Stimulated activated effector memory CD8-positive, alpha-beta T cell treated with anti-CD3 and anti-CD28 coated beads, Interleukin-12 subunit alpha, Interleukin-12 subunit beta, amount 100 ng/mL, for 72 hours (primary cell): ENCODE measurements at regions not wholly inside any gene's neighbourhood (a gene's known extent, or its start where the extent isn't known, plus 50 kb on each side); places are given as distances from the start of the nearest gene placed in this dataset.

Experiments used
- ATAC-seq: fragments of 150-1000 bp; cut with Tn5 transposase; 2 replicates; pipeline ENCODE4 v1.10.0; 2021
- DNase-seq, 2 donors: peaks; one replicate each; pipeline ENCODE4 v3.0.0; 2021 to 2022; ENCODE audit warnings: low spot score in 2 of 2
- H3K27ac Mint-ChIP-seq: one replicate; pipeline ENCODE4 v1.8.0; 2022; ENCODE audit warnings: mild to moderate bottlenecking, mixed read lengths
- H3K36me3 Mint-ChIP-seq: one replicate; pipeline ENCODE4 v1.8.0; 2022; ENCODE audit warnings: mild to moderate bottlenecking, mixed read lengths
- H3K4me1 Mint-ChIP-seq: one replicate; pipeline ENCODE4 v1.8.0; 2022; ENCODE audit warnings: mixed read lengths
- H3K4me3 Mint-ChIP-seq: one replicate; pipeline ENCODE4 v1.8.0; 2022; ENCODE audit warnings: mild to moderate bottlenecking, mixed read lengths
- H3K9me3 Mint-ChIP-seq: one replicate; pipeline ENCODE4 v1.8.0; 2022; ENCODE audit warnings: mixed read lengths

GRCh38 chr16:80074329-80074728, 466.5 kb upstream of the DYNLRB2 start:
- DNase-seq, result no peak
- ATAC-seq, result no peak
- Mint-ChIP-seq H3K27ac (no peak overlapping the region), H3K36me3 (no peaks in the 10 kb centered on the region), H3K4me1 (no peaks in the 10 kb centered on the region), H3K9me3 (no peaks in the 10 kb centered on the region), H3K4me3 (no peak overlapping the region)

DNA sequence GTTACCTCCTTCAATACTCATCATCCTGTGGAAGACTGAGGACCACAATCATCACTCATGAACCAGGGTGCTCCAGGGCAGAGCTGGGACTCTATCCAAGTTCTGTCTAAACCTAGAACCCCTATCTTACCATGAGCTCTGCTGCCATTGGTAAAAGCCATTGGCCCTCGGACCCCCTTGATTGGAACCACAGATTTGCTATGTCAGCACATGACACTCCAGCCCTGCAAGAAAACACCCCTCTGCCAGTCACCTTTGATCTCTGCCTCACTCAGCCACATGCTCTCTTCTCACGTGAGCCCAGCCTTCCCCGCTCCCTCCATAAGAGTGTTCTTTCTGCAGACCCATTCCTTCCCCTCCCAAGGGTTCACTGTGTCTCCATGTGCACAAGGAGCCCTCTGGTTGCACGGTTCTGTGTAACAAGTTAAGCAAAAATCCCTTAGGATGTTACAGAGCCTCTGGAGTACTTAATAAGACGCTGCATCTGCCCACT, 468.8 kb upstream of the DYNLRB2 start:
- Mint-ChIP-seq H3K4me3 (no peak overlapping the region), H3K36me3 (no peaks in the 10 kb centered on the region), H3K9me3 (no peaks in the 10 kb centered on the region), H3K27ac (no peak overlapping the region), H3K4me1 (no peaks in the 10 kb centered on the region)
- DNase-seq (no peak), ATAC-seq (no peak)

DNA sequence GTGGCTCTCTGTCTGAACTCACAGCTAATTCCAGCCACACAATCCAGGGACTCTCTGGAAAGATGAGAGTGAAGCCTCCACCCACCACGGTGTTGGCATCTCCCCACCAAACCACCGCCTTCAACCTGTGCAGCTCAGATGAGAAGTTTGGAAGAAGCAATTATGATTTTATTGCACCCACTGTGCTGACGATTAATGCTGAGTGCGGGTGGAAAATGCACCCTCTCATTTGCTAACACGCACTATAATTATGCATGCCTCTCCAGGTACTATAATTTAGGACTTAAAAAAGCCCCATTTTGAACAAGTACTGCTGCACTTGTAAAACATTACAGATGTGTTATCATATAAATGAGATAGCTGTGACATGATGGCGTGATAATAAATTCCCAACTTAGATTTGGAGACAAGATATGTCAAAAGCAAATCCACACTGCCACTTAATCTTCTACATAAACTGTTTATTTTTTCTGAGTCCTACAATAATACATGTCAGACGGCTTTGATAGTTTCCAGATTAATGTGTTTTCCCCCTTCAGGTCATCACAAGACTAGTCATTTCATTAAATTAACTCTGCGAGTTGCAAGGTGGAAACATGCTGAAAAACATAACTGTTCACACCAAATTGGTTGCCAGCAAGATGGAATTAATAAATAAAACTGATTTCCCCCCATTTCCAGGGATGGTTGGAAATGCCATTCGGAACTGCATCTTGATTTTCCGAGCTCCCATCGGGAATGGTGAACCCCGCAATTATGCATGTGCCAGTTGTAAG, 466.5 kb upstream of the MAF start:
- no peak for DNase-seq
- Mint-ChIP-seq H3K4me1 (no peaks in the 10 kb centered on the region), H3K4me3 (no peak overlapping the region), H3K36me3 (no peaks in the 10 kb centered on the region), H3K27ac (no peak overlapping the region), H3K9me3 (no peaks in the 10 kb centered on the region)
- no peak for ATAC-seq

- no peaks in the 10 kb centered on the region for H3K36me3 Mint-ChIP-seq
- H3K4me3 Mint-ChIP-seq, result no peak overlapping the region
- ATAC-seq (no peak), DNase-seq (no peak)
- no peak overlapping the region for H3K27ac Mint-ChIP-seq
- H3K4me1 Mint-ChIP-seq, result no peaks in the 10 kb centered on the region
- H3K9me3 Mint-ChIP-seq, result no peaks in the 10 kb centered on the region
Measured at GRCh38 chr16:80065541-80065940, 465.0 kb upstream of the MAF start.

DNA sequence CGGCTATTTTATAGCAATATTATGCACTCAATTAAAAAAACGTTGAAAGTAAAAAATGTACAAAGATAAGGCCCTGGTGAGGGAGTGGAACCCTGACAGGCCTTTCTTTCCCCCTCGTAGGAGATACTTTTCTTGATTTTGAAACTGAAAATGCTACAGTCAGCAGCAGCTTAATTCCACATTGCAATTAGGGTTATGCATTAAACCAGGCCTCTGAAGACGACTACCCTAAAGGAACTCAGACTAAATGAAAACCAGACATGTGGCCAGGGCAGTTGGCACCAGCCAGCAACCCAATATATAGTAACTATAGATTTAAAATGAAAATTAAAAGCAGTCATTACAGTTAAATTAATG, 463.2 kb upstream of the MAF start:
- Mint-ChIP-seq H3K4me3 (no peak overlapping the region), H3K36me3 (no peaks in the 10 kb centered on the region), H3K9me3 (no peaks in the 10 kb centered on the region), H3K27ac (no peak overlapping the region), H3K4me1 (no peaks in the 10 kb centered on the region)
- DNase-seq (no peak), ATAC-seq (no peak)

GRCh38 chr16:80063031-80063712, 462.6 kb upstream of the MAF start:
- DNase-seq (no peak), ATAC-seq (no peak)
- no peaks in the 10 kb centered on the region for H3K9me3 Mint-ChIP-seq
- no peaks in the 10 kb centered on the region for H3K4me1 Mint-ChIP-seq
- H3K36me3 Mint-ChIP-seq, result no peaks in the 10 kb centered on the region
- H3K27ac Mint-ChIP-seq, result no peak overlapping the region
- H3K4me3 Mint-ChIP-seq, result no peak overlapping the region

GRCh38 chr16:80062361-80063030, 462.0 kb upstream of the MAF start:
- ATAC-seq (no peak), DNase-seq (no peak)
- no peak overlapping the region for H3K27ac Mint-ChIP-seq
- H3K4me3 Mint-ChIP-seq, result no peak overlapping the region
- H3K4me1 Mint-ChIP-seq, result no peaks in the 10 kb centered on the region
- H3K36me3 Mint-ChIP-seq, result no peaks in the 10 kb centered on the region
- H3K9me3 Mint-ChIP-seq, result no peaks in the 10 kb centered on the region

DNA sequence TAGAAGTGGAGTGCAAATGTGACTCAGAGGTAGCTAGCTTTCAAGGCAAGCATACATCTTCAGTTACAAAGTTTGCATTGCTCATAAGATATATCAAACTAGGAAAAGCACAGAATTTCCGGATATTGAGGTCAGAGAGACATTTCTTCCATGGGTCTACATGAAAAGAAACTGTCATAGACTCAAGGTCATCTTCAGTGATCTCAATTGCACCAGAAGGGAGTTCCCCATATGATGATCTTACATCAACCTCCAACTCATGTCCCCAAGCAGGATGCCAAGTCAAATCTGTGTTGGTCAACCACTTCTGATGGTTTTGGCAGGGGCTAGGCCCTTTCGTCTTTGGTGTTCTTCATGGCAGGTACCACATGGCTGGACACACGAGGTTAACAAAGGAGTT, 459.9 kb upstream of the MAF start:
- peak; percentile 71 for ATAC-seq
- no peak overlapping the region for H3K27ac Mint-ChIP-seq
- H3K4me1 Mint-ChIP-seq, result no peaks in the 10 kb centered on the region
- no peak for DNase-seq
- no peaks in the 10 kb centered on the region for H3K9me3 Mint-ChIP-seq
- H3K36me3 Mint-ChIP-seq, result no peaks in the 10 kb centered on the region
- no peak overlapping the region for H3K4me3 Mint-ChIP-seq

- Mint-ChIP-seq H3K36me3 (no peaks in the 10 kb centered on the region), H3K9me3 (no peaks in the 10 kb centered on the region), H3K27ac (no peak overlapping the region), H3K4me3 (no peak overlapping the region), H3K4me1 (no peaks in the 10 kb centered on the region)
- DNase-seq (no peak), ATAC-seq (no peak)
Measured at GRCh38 chr16:80059836-80060235, 459.3 kb upstream of the MAF start.

DNA sequence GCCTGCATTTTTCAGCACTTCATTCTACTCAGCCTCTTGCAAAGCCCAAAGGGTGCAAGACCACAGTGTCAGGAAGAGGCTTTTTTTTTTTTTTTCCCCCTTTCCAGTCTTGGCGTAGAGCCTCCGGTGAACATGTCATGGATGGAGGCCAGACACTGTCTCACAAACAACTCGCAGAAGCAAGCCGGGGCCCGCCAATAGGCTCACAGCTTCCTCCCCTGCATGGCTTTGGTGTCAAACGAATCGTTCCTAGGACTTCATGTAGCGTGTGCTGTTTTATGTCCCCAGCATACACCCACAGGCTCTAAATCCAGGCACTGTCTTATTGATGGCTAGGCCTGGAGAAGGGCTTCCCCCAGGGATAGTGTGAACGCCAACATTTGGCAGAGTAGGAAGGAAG, 457.7 kb upstream of the MAF start:
- no peak overlapping the region for H3K4me3 Mint-ChIP-seq

GRCh38 chr16:80056324-80056723, 455.8 kb upstream of the MAF start:
- Mint-ChIP-seq H3K4me3 (no peak overlapping the region), H3K9me3 (no peaks in the 10 kb centered on the region), H3K4me1 (no peaks in the 10 kb centered on the region), H3K36me3 (no peaks in the 10 kb centered on the region), H3K27ac (no peak overlapping the region)
- DNase-seq (no peak), ATAC-seq (no peak)

More for the DNA sequence above, 457.7 kb upstream of the MAF start:
- H3K4me1 Mint-ChIP-seq, result no peaks in the 10 kb centered on the region
- ATAC-seq (no peak), DNase-seq (no peak)
- no peaks in the 10 kb centered on the region for H3K9me3 Mint-ChIP-seq
- H3K36me3 Mint-ChIP-seq, result no peaks in the 10 kb centered on the region
- H3K27ac Mint-ChIP-seq, result no peak overlapping the region

- Mint-ChIP-seq H3K4me1 (no peaks in the 10 kb centered on the region), H3K9me3 (no peaks in the 10 kb centered on the region), H3K4me3 (no peak overlapping the region), H3K27ac (no peak overlapping the region), H3K36me3 (no peaks in the 10 kb centered on the region)
- DNase-seq, result no peak
- ATAC-seq, result no peak
Measured at GRCh38 chr16:80055831-80056230, 455.3 kb upstream of the MAF start.

DNA sequence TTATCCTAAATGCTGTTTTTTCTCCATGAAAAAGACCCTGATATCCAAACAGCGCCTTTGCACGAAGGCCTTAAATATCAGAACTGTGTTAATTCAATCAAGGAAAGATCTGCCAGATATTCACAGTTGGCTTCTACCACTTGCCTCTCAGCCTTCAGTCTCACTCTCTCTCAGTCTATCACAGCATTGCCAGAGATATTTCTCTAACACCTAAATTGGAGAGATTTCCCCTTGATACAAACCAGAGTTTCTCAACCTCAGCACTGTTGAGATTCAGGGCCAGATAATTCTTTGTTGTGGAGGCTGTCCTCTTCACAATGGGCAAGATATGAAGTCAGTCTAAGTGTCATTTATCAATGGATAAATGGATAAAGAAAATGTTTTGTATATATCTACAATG, 454.1 kb upstream of the MAF start:
- H3K4me3 Mint-ChIP-seq, result no peak overlapping the region
- no peaks in the 10 kb centered on the region for H3K4me1 Mint-ChIP-seq
- ATAC-seq (no peak), DNase-seq (no peak)
- H3K27ac Mint-ChIP-seq, result no peak overlapping the region
- no peaks in the 10 kb centered on the region for H3K9me3 Mint-ChIP-seq
- no peaks in the 10 kb centered on the region for H3K36me3 Mint-ChIP-seq

GRCh38 chr16:80051040-80051439, 450.5 kb upstream of the MAF start:
- no peaks in the 10 kb centered on the region for H3K4me1 Mint-ChIP-seq
- no peak overlapping the region for H3K27ac Mint-ChIP-seq
- ATAC-seq, result no peak
- no peak overlapping the region for H3K4me3 Mint-ChIP-seq
- H3K36me3 Mint-ChIP-seq, result no peaks in the 10 kb centered on the region
- no peak for DNase-seq
- no peaks in the 10 kb centered on the region for H3K9me3 Mint-ChIP-seq

DNA sequence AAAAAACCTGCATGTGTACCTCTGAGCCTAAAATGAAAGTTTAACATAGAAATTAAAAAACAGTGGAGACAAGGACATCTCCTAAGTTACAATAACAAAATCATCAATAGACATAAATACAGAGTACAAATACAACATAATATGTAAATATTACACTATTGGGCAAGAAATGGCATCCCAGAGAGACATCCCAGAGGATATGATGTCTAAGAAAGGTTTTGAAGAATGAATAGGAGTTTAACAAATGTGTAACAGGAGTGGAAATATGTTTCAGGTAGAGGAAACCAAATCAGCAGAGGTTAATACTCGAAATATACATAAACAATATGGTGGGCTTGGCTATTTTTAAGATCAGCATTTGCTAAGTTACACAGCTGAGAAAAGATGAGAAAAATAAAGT, 447.7 kb upstream of the MAF start:
- ATAC-seq, result no peak
- H3K4me3 Mint-ChIP-seq, result no peak overlapping the region

GRCh38 chr16:80047842-80048241, 447.3 kb upstream of the MAF start:
- no peak for DNase-seq
- H3K27ac Mint-ChIP-seq, result no peak overlapping the region
- H3K9me3 Mint-ChIP-seq, result no peaks in the 10 kb centered on the region
- H3K4me3 Mint-ChIP-seq, result no peak overlapping the region
- H3K36me3 Mint-ChIP-seq, result no peaks in the 10 kb centered on the region
- no peak for ATAC-seq
- no peaks in the 10 kb centered on the region for H3K4me1 Mint-ChIP-seq

More for the DNA sequence above, 447.7 kb upstream of the MAF start:
- Mint-ChIP-seq H3K27ac (no peak overlapping the region), H3K4me1 (no peaks in the 10 kb centered on the region), H3K9me3 (no peaks in the 10 kb centered on the region), H3K36me3 (no peaks in the 10 kb centered on the region)
- no peak for DNase-seq
